Neuronal stem cell (in vitro differentiated cells): ENCODE measurements at regions not wholly inside any gene's neighbourhood (a gene's known extent, or its start where the extent isn't known, plus 50 kb on each side); places are given as distances from the start of the nearest gene placed in this dataset.

Experiments
- DNase-seq: peaks from one replicate; pipeline ENCODE4 v3.0.0-alpha.2; 2013; ENCODE audit warnings: low spot score
- H2AFZ ChIP-seq: one replicate; pipeline ENCODE4 v1.6.1; 2013; ENCODE audit warnings: mild to moderate bottlenecking, low read length, inconsistent platforms
- H2AK5ac ChIP-seq: 2 replicates; pipeline ENCODE4 v1.6.1; 2013; ENCODE audit warnings: low read depth, mild to moderate bottlenecking, inconsistent platforms, low read length, moderate library complexity, mixed read lengths
- H2BK120ac ChIP-seq: 2 replicates; pipeline ENCODE4 v1.6.1; 2013; ENCODE audit warnings: low read depth, mild to moderate bottlenecking, inconsistent platforms, low read length, moderate library complexity, mixed read lengths
- H2BK12ac ChIP-seq: one replicate; pipeline ENCODE4 v1.6.1; 2013; ENCODE audit warnings: low read length, inconsistent platforms
- H2BK15ac ChIP-seq: 2 replicates; pipeline ENCODE4 v1.6.1; 2013; ENCODE audit warnings: mild to moderate bottlenecking, low read length, inconsistent platforms, mixed read lengths
- H2BK5ac ChIP-seq: one replicate; pipeline ENCODE4 v1.6.1; 2013; ENCODE audit warnings: inconsistent platforms, mild to moderate bottlenecking, low read length, moderate library complexity
- H3K14ac ChIP-seq: one replicate; pipeline ENCODE4 v1.6.1; 2013; ENCODE audit warnings: low read length, inconsistent platforms
- H3K18ac ChIP-seq: 2 replicates; pipeline ENCODE4 v1.6.1; 2013; ENCODE audit warnings: low read length, inconsistent platforms
- H3K23ac ChIP-seq: 2 replicates; pipeline ENCODE4 v1.6.1; 2013; ENCODE audit warnings: low read depth, mild to moderate bottlenecking, mixed read lengths, low read length, inconsistent platforms; ENCODE audit not compliant: poor library complexity
- H3K27ac ChIP-seq: replicated peaks from 3 replicates; pipeline ENCODE4 v1.5.1; 2013; ENCODE audit warnings: low read length, inconsistent platforms
- H3K27me3 ChIP-seq, 3 experiments: 2 replicates each; pipeline ENCODE4 v1.6.1; 2013; ENCODE audit warnings: low read length in 3 of 3, mild to moderate bottlenecking in 2 of 3, inconsistent platforms in 1 of 3, low read depth in 1 of 3, mixed read lengths in 1 of 3, moderate library complexity in 1 of 3; ENCODE audit not compliant: control insufficient read depth in 3 of 3, insufficient read depth in 3 of 3
- H3K36me3 ChIP-seq, 2 donors: replicated peaks in 1 of 2; 2 replicates each; pipeline ENCODE4 v1.6.1; 2013; ENCODE audit warnings: low read length in 2 of 2; ENCODE audit not compliant: control insufficient read depth in 2 of 2, insufficient read depth in 2 of 2
- H3K4ac ChIP-seq: 2 replicates; pipeline ENCODE4 v1.6.1; 2013; ENCODE audit warnings: inconsistent platforms, mild to moderate bottlenecking, low read length, moderate library complexity
- H3K4me1 ChIP-seq, 2 donors: 1 replicate in 1 of 2; 2 replicates in 1 of 2; pipeline ENCODE4 v1.6.1; 2013; ENCODE audit warnings: low read length in 2 of 2, low read depth in 1 of 2; ENCODE audit not compliant: control insufficient read depth in 2 of 2, insufficient read depth in 1 of 2
- H3K4me2 ChIP-seq: one replicate; pipeline ENCODE4 v1.6.1; 2013; ENCODE audit warnings: mild to moderate bottlenecking, low read length, inconsistent platforms; ENCODE audit not compliant: insufficient read depth, poor library complexity, severe bottlenecking
- H3K4me3 ChIP-seq, 2 donors: 2 replicates each; pipeline ENCODE4 v1.5.1; 2013; ENCODE audit warnings: low read length in 2 of 2, mild to moderate bottlenecking in 2 of 2, inconsistent platforms in 1 of 2, moderate library complexity in 1 of 2
- H3K79me1 ChIP-seq: one replicate; pipeline ENCODE4 v1.6.1; 2013; ENCODE audit warnings: low read depth, mild to moderate bottlenecking, inconsistent platforms, low read length, moderate library complexity
- H3K9ac ChIP-seq: one replicate; pipeline ENCODE4 v1.6.1; 2013; ENCODE audit warnings: mild to moderate bottlenecking, low read depth, low read length, inconsistent platforms; ENCODE audit not compliant: poor library complexity
- H3K9me3 ChIP-seq, 2 donors: replicated peaks in 1 of 2; 2 replicates each; pipeline versions ENCODE3 to v1.6.1; 2013; ENCODE audit warnings: low read length in 2 of 2, mild to moderate bottlenecking in 2 of 2, inconsistent platforms in 1 of 2, low read depth in 1 of 2, mixed read lengths in 1 of 2, moderate library complexity in 1 of 2; ENCODE audit not compliant: control insufficient read depth in 2 of 2, insufficient read depth in 1 of 2
- H4K8ac ChIP-seq: one replicate; pipeline ENCODE4 v1.6.1; 2013; ENCODE audit warnings: low read depth, mild to moderate bottlenecking, inconsistent platforms, low read length, moderate library complexity
- H4K91ac ChIP-seq: one replicate; pipeline ENCODE4 v1.6.1; 2013; ENCODE audit warnings: low read length, low read depth, mild to moderate bottlenecking, inconsistent platforms; ENCODE audit not compliant: poor library complexity
- WGBS, 2 donors: extraction: QIAGEN DNeasy Blood & Tissue Kit; methylation state at CpG; one replicate each; pipeline ENCODE4 v1.1.7; 2013; ENCODE audit warnings: missing lambda C conversion rate in 2 of 2, mixed read lengths in 1 of 2; ENCODE audit not compliant: insufficient read length in 2 of 2, insufficient replicate concordance in 1 of 2; ENCODE audit errors: extremely low coverage in 2 of 2; 5-methylcytosine and 5-hydroxymethylcytosine counted together

GRCh38 chr1:238409191-238409850 is 518.6 kb upstream of the ZP4 start:
- Histone ChIP-seq H4K91ac (no peak overlapping the region), H3K36me3 (no peaks in the 10 kb centered on the region), H2BK15ac (no peak overlapping the region), H3K4ac (no peak overlapping the region), H3K4me2 (no peak overlapping the region), H3K27ac (no peak overlapping the region), H2BK5ac (no peak overlapping the region), H2BK12ac (no peak overlapping the region), H4K8ac (no peak overlapping the region), H2BK120ac (no peak overlapping the region), H3K14ac (no peak overlapping the region), H3K27me3 (no peaks in the 10 kb centered on the region), H3K9me3 (no peaks in the 10 kb centered on the region), H3K4me3 (no peak overlapping the region), H3K23ac (no peak overlapping the region), H3K18ac (no peak overlapping the region), H2AK5ac (no peak overlapping the region), H2AFZ (no peak overlapping the region), H3K79me1 (no peaks in the 10 kb centered on the region), H3K9ac (no peak overlapping the region), H3K4me1 (no peaks in the 10 kb centered on the region)
- WGBS, 2 donors, result no CpG with 5 or more reads among the region's 3 CpGs
- no peak for DNase-seq

- Histone ChIP-seq H3K27me3 (no peaks in the 10 kb centered on the region), H2AFZ (no peak overlapping the region), H3K14ac (no peak overlapping the region), H2BK12ac (no peak overlapping the region), H3K9me3 (no peaks in the 10 kb centered on the region), H3K4me3 (no peak overlapping the region), H3K79me1 (no peaks in the 10 kb centered on the region), H3K4ac (no peak overlapping the region), H4K8ac (no peak overlapping the region), H3K18ac (no peak overlapping the region), H2BK120ac (no peak overlapping the region), H4K91ac (no peak overlapping the region), H3K9ac (no peak overlapping the region), H3K4me1 (no peaks in the 10 kb centered on the region), H3K27ac (no peak overlapping the region), H2BK5ac (no peak overlapping the region), H2BK15ac (no peak overlapping the region), H3K23ac (no peak overlapping the region), H3K4me2 (no peak overlapping the region), H2AK5ac (no peak overlapping the region), H3K36me3 (no peaks in the 10 kb centered on the region)
- WGBS, 2 donors, result no CpG with 5 or more reads among the region's 3 CpGs
- DNase-seq, result no peak
Observed at GRCh38 chr1:238408737-238409136, 518.0 kb upstream of the ZP4 start.

- no peak overlapping the region for H2BK120ac ChIP-seq
- H2BK15ac ChIP-seq, result no peak overlapping the region
- H3K4me1 ChIP-seq, result no peaks in the 10 kb centered on the region
- no peak overlapping the region for H3K4me3 ChIP-seq
- peaks cover 0 to 2% of the 10 kb centered on the region in 2 donors for H3K9me3 ChIP-seq
- no peak overlapping the region for H3K4me2 ChIP-seq
- DNase-seq, result no peak
- H4K8ac ChIP-seq, result no peak overlapping the region
- no peak overlapping the region for H2AFZ ChIP-seq
- H3K23ac ChIP-seq, result no peak overlapping the region
- no peak overlapping the region for H3K18ac ChIP-seq
- no peaks in the 10 kb centered on the region for H3K27me3 ChIP-seq
- no peaks in the 10 kb centered on the region for H3K36me3 ChIP-seq
- WGBS, 2 donors, result no CpG with 5 or more reads among the region's 3 CpGs
- no peak overlapping the region for H3K4ac ChIP-seq
- H2BK12ac ChIP-seq, result no peak overlapping the region
- no peak overlapping the region for H3K27ac ChIP-seq
- H3K9ac ChIP-seq, result no peak overlapping the region
- H2BK5ac ChIP-seq, result no peak overlapping the region
- H4K91ac ChIP-seq, result no peak overlapping the region
- no peaks in the 10 kb centered on the region for H3K79me1 ChIP-seq
- no peak overlapping the region for H3K14ac ChIP-seq
- no peak overlapping the region for H2AK5ac ChIP-seq
Observed at GRCh38 chr1:238406098-238406860, 515.6 kb upstream of the ZP4 start.

- peak overlapping the region; percentile 32 for H2AFZ ChIP-seq
- no peaks in the 10 kb centered on the region for H3K4me1 ChIP-seq
- no peak overlapping the region for H3K4me3 ChIP-seq
- no peak overlapping the region for H2BK15ac ChIP-seq
- H2BK12ac ChIP-seq, result no peak overlapping the region
- no peak overlapping the region for H3K9ac ChIP-seq
- no peak overlapping the region for H2AK5ac ChIP-seq
- H3K14ac ChIP-seq, result no peak overlapping the region
- no CpG with 5 or more reads among the region's 2 CpGs for WGBS, 2 donors
- H3K18ac ChIP-seq, result no peak overlapping the region
- no peak overlapping the region for H3K4ac ChIP-seq
- H3K27ac ChIP-seq, result no peak overlapping the region
- no peak overlapping the region for H2BK5ac ChIP-seq
- no peak overlapping the region for H3K23ac ChIP-seq
- H3K4me2 ChIP-seq, result no peak overlapping the region
- no peaks in the 10 kb centered on the region for H3K36me3 ChIP-seq
- peaks cover 0 to 2% of the 10 kb centered on the region in 2 donors for H3K9me3 ChIP-seq
- no peak overlapping the region for H2BK120ac ChIP-seq
- no peaks in the 10 kb centered on the region for H3K79me1 ChIP-seq
- DNase-seq, result no peak
- no peaks in the 10 kb centered on the region for H3K27me3 ChIP-seq
- no peak overlapping the region for H4K8ac ChIP-seq
- H4K91ac ChIP-seq, result no peak overlapping the region
Observed at GRCh38 chr1:238404921-238405320, 514.2 kb upstream of the ZP4 start.
